GM04503 (cell line): ENCODE measurements at regions not wholly inside any gene's neighbourhood (a gene's known extent, or its start where the extent isn't known, plus 50 kb on each side); places are given as distances from the start of the nearest gene placed in this dataset.

ENCODE experiments used
- DNase-seq: peaks from one replicate; pipeline ENCODE4 v3.0.0-alpha.2; 2012; ENCODE audit warnings: low read depth

- no peak for DNase-seq
Observed at GRCh38 chr9:29838491-29839020, 2265.3 kb upstream of the C9orf72 start.

- no peak for DNase-seq
Observed at GRCh38 chr9:29844251-29844650, 2271.0 kb upstream of the C9orf72 start.

- no peak for DNase-seq
Observed at GRCh38 chr9:29850664-29851063, 2277.4 kb upstream of the C9orf72 start.

GRCh38 chr9:29861803-29862202 is 2288.5 kb upstream of the C9orf72 start:
- DNase-seq: no peak

- no peak for DNase-seq
Observed at GRCh38 chr9:29865764-29866313, 2292.6 kb upstream of the C9orf72 start.

GRCh38 chr9:29866556-29866955 is 2293.3 kb upstream of the C9orf72 start:
- no peak for DNase-seq

- no peak for DNase-seq
Observed at GRCh38 chr9:29873579-29873978, 2300.3 kb upstream of the C9orf72 start.

- DNase-seq: no peak
Observed at GRCh38 chr9:29875547-29875946, 2302.3 kb upstream of the C9orf72 start.

GRCh38 chr9:29882767-29883166 is 2309.5 kb upstream of the C9orf72 start:
- no peak for DNase-seq

GRCh38 chr9:29906065-29906464 is 2332.8 kb upstream of the C9orf72 start:
- no peak for DNase-seq

GRCh38 chr9:29928072-29928471 is 2354.8 kb upstream of the C9orf72 start:
- DNase-seq: no peak

GRCh38 chr9:29939559-29939958 is 2366.3 kb upstream of the C9orf72 start:
- no peak for DNase-seq

GRCh38 chr9:29945012-29945411 is 2371.7 kb upstream of the C9orf72 start:
- no peak for DNase-seq

GRCh38 chr9:29958469-29958868 is 2385.2 kb upstream of the C9orf72 start:
- no peak for DNase-seq

- no peak for DNase-seq
Observed at GRCh38 chr9:29965834-29966233, 2392.6 kb upstream of the C9orf72 start.

- DNase-seq: no peak
Observed at GRCh38 chr9:29966247-29966646, 2393.0 kb upstream of the C9orf72 start.

GRCh38 chr9:29968831-29969230 is 2395.6 kb upstream of the C9orf72 start:
- no peak for DNase-seq

GRCh38 chr9:29969408-29969807 is 2396.1 kb upstream of the C9orf72 start:
- no peak for DNase-seq

GRCh38 chr9:29969856-29970647 is 2396.8 kb upstream of the C9orf72 start:
- DNase-seq: no peak

- no peak for DNase-seq
Observed at GRCh38 chr9:29974197-29974596, 2400.9 kb upstream of the C9orf72 start.

- no peak for DNase-seq
Observed at GRCh38 chr9:29976981-29977380, 2403.7 kb upstream of the C9orf72 start.

GRCh38 chr9:29981013-29981412 is 2403.4 kb upstream of the ACO1 start:
- no peak for DNase-seq

GRCh38 chr9:29999645-30000044 is 2384.8 kb upstream of the ACO1 start:
- DNase-seq: no peak

GRCh38 chr9:30010691-30011090 is 2373.8 kb upstream of the ACO1 start:
- DNase-seq: no peak
